ENCODE measurements at regions not wholly inside any gene's neighbourhood (a gene's known extent, or its start where the extent isn't known, plus 50 kb on each side); places are given as distances from the start of the nearest gene placed in this dataset.
A peak's percentile ranks its signal among the peaks of the same experiment; 100 is the strongest.

- no peak for FAIRE-seq
These were observed 839.1 kb upstream of the ADGRL2 start for GRCh38 chr1:80961464-80962190.

GRCh38 chr1:80933346-80933745 lies 867.4 kb upstream of the ADGRL2 start:
- no peak for FAIRE-seq

- no peak for FAIRE-seq
These were observed 869.6 kb upstream of the ADGRL2 start for GRCh38 chr1:80931178-80931577.

- FAIRE-seq, result no peak
These were observed 870.7 kb upstream of the ADGRL2 start for GRCh38 chr1:80929868-80930508.

- FAIRE-seq, result no peak
These were observed 874.2 kb upstream of the ADGRL2 start for GRCh38 chr1:80926531-80926930.

GRCh38 chr1:80925130-80925805 lies 875.5 kb upstream of the ADGRL2 start:
- no peak for FAIRE-seq

- FAIRE-seq, result no peak
These were observed 876.4 kb upstream of the ADGRL2 start for GRCh38 chr1:80924290-80924689.

GRCh38 chr1:80922906-80923305 lies 877.8 kb upstream of the ADGRL2 start:
- FAIRE-seq, result no peak

- FAIRE-seq, result no peak
These were observed 881.3 kb upstream of the ADGRL2 start for GRCh38 chr1:80919426-80919825.

GRCh38 chr1:80918380-80918779 lies 882.4 kb upstream of the ADGRL2 start:
- no peak for FAIRE-seq

GRCh38 chr1:80917826-80918225 lies 882.9 kb upstream of the ADGRL2 start:
- FAIRE-seq, result no peak

- peak; percentile 15 for FAIRE-seq
These were observed 883.5 kb upstream of the ADGRL2 start for GRCh38 chr1:80917225-80917624.

GRCh38 chr1:80915491-80915890 lies 885.2 kb upstream of the ADGRL2 start:
- no peak for FAIRE-seq

- FAIRE-seq, result no peak
These were observed 890.3 kb upstream of the ADGRL2 start for GRCh38 chr1:80910426-80910825.

GRCh38 chr1:80909172-80909784 lies 891.5 kb upstream of the ADGRL2 start:
- FAIRE-seq, result no peak

- FAIRE-seq, result peak; percentile 33
These were observed 903.9 kb upstream of the ADGRL2 start for GRCh38 chr1:80896781-80897356.

GRCh38 chr1:80894921-80895320 lies 905.8 kb upstream of the ADGRL2 start:
- FAIRE-seq, result no peak

GRCh38 chr1:80893115-80893514 lies 907.6 kb upstream of the ADGRL2 start:
- FAIRE-seq, result peak; percentile 83

- FAIRE-seq, result no peak
These were observed 908.2 kb upstream of the ADGRL2 start for GRCh38 chr1:80892539-80892938.

GRCh38 chr1:80891871-80892270 lies 908.9 kb upstream of the ADGRL2 start:
- peak; percentile 67 for FAIRE-seq

- FAIRE-seq, result no peak
These were observed 918.2 kb upstream of the ADGRL2 start for GRCh38 chr1:80882553-80882952.

GRCh38 chr1:80878343-80878742 lies 922.4 kb upstream of the ADGRL2 start:
- FAIRE-seq, result no peak

- FAIRE-seq, result no peak
These were observed 924.7 kb upstream of the ADGRL2 start for GRCh38 chr1:80876035-80876434.

Measured in endometrium (tissue), 2 donors.